Muscle of leg (tissue), 3 donors: ENCODE measurements at regions not wholly inside any gene's neighbourhood (a gene's known extent, or its start where the extent isn't known, plus 50 kb on each side); places are given as distances from the start of the nearest gene placed in this dataset.

ENCODE experiments used
- DNase-seq: peaks from one replicate; pipeline ENCODE4 v3.0.0; 2013
- H3K27ac ChIP-seq: one replicate; pipeline ENCODE4 v1.5.1; 2013; ENCODE audit warnings: mild to moderate bottlenecking, low read length, control low read depth
- H3K27me3 ChIP-seq: one replicate; pipeline ENCODE4 v1.6.1; 2013; ENCODE audit warnings: low read length; ENCODE audit not compliant: control insufficient read depth, insufficient read depth
- H3K36me3 ChIP-seq: one replicate; pipeline ENCODE4 v1.6.1; 2013; ENCODE audit warnings: low read length; ENCODE audit not compliant: control insufficient read depth, insufficient read depth
- H3K4me1 ChIP-seq: one replicate; pipeline ENCODE4 v1.6.1; 2013; ENCODE audit warnings: low read length; ENCODE audit not compliant: control insufficient read depth, insufficient read depth
- H3K4me3 ChIP-seq: one replicate; pipeline ENCODE4 v1.5.1; 2013; ENCODE audit warnings: low read length, control low read depth
- H3K9me3 ChIP-seq: replicated peaks from 2 replicates; pipeline ENCODE4 v1.6.1; 2013; ENCODE audit warnings: low read depth, low read length; ENCODE audit not compliant: control insufficient read depth
- WGBS: methylation state at CpG from one replicate; pipeline ENCODE4 v1.1.5; 2013; ENCODE audit warnings: missing lambda C conversion rate; ENCODE audit not compliant: insufficient coverage; 5-methylcytosine and 5-hydroxymethylcytosine counted together

DNA sequence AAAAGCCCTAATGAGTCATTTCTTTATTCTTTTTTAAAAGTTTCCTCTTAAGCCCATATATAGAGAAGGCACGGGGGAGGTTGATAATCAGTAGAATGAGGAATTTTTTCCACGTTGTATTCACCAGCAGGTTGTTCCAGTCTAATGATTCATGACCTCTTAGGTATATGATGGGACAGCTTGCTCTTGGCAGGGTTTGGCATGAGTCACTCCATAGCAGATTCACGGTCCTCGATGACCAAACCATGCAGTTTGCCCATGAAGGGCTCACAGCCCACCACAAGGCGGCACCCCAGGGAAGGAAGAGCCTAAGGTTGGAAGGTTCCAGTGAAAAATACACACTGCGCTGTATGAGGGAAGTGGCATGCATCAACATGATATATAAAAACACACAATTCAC lies 623.8 kb upstream of the DIPK2B start:
- DNase-seq = no peak
- Histone ChIP-seq H3K27ac (no peak overlapping the region), H3K4me1 (no peaks in the 10 kb centered on the region), H3K9me3 (no peaks in the 10 kb centered on the region), H3K27me3 (peaks cover 3% of the 10 kb centered on the region), H3K36me3 (no peaks in the 10 kb centered on the region), H3K4me3 (no peak overlapping the region)
- WGBS = no CpG with 5 or more reads among the region's 6 CpGs

DNA sequence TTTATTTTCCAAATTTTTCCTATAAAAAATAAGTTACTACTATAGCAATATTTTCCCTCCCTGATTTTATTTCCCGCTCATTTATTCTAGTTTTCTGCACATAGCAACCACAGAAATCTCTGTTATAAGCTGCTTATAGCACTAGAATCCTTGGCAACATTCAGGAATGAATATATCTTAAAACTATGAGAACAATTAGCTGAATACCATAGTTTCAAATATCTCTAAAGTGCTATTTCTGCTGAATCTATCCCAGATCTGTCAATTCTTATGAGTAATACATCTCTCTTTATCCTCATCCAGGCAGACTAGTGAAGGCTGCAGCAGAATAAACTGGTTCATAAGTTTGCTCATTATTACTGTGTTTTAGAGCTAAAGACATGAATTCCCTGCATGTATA lies 622.9 kb upstream of the DIPK2B start:
- H3K27me3 ChIP-seq = peaks cover 3% of the 10 kb centered on the region
- WGBS = no CpG with 5 or more reads among the region's 1 CpG
- no peak for DNase-seq
- H3K9me3 ChIP-seq = no peaks in the 10 kb centered on the region
- H3K4me3 ChIP-seq = no peak overlapping the region
- H3K36me3 ChIP-seq = no peaks in the 10 kb centered on the region
- no peaks in the 10 kb centered on the region for H3K4me1 ChIP-seq
- no peak overlapping the region for H3K27ac ChIP-seq

DNA sequence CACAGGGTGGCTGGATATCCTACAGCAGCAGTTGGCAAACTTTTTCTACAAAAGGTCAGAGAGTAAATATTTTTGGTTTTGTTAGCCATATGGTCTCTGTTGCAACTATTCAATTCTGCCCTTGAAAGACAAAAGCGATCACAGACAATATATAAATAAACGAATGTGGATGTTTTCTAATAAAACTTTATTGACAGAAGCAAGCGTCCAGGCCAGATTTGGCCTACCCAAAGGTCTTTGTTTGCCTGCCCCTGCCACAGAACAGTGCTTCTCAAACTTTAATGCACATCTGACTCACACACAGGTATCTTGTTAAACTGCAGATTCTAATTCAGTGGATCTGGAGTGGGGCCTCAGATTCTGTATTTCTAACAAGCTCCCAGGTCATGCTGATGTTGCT lies 621.4 kb upstream of the DIPK2B start:
- WGBS = no CpG with 5 or more reads among the region's 3 CpGs
- H3K9me3 ChIP-seq = no peaks in the 10 kb centered on the region
- H3K27me3 ChIP-seq = peaks cover 3% of the 10 kb centered on the region
- no peak overlapping the region for H3K27ac ChIP-seq
- DNase-seq = no peak
- no peaks in the 10 kb centered on the region for H3K4me1 ChIP-seq
- no peak overlapping the region for H3K4me3 ChIP-seq
- no peaks in the 10 kb centered on the region for H3K36me3 ChIP-seq

DNA sequence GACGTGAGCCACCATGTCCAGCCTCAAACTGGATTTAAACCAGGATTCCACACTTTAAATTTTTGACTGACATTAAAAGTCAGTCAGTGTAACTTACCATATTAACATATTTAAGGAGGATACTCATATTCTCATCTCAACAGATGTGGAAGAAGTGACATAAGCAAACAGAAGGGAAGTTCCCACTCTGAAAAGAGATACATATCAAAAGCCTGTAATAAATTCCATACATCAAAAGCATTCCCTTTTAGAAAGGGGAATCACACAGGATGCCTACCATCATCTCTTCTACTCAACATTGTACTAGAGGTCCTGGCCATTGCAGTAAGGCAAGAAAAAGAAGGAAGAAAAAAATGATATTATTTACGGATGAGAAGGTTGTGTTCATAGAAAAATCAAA lies 618.2 kb upstream of the DIPK2B start:
- H3K27me3 ChIP-seq = peaks cover 4% of the 10 kb centered on the region
- no peaks in the 10 kb centered on the region for H3K36me3 ChIP-seq

DNA sequence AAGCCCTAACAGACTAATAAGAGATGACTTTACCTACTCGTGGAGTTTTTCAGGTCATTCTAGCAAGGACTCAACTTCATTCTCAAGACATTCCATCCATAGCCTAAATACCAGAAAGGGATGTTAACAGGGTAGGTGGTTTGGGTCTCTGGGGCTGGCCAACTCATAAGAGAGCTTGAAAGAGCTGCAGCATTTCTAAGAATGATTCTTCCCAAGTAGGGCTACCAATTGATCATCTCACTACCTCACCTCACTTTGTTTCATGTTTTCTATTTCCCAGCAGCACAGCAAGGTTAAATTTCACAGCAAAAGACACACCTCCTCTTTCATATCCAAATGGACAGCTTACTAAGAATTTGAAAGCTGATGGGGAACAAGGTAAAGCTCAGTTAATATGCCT lies 614.8 kb upstream of the DIPK2B start:
- no peak for DNase-seq
- Histone ChIP-seq H3K9me3 (no peaks in the 10 kb centered on the region), H3K4me3 (no peak overlapping the region), H3K4me1 (no peaks in the 10 kb centered on the region), H3K27ac (no peak overlapping the region), H3K27me3 (peaks cover 4% of the 10 kb centered on the region), H3K36me3 (no peaks in the 10 kb centered on the region)
- no CpG with 5 or more reads among the region's 1 CpG for WGBS

More for the DNA sequence above, 618.2 kb upstream of the DIPK2B start:
- Histone ChIP-seq H3K4me3 (no peak overlapping the region), H3K4me1 (no peaks in the 10 kb centered on the region), H3K9me3 (no peaks in the 10 kb centered on the region), H3K27ac (no peak overlapping the region)
- WGBS = no CpG with 5 or more reads among the region's 2 CpGs
- DNase-seq = no peak

DNA sequence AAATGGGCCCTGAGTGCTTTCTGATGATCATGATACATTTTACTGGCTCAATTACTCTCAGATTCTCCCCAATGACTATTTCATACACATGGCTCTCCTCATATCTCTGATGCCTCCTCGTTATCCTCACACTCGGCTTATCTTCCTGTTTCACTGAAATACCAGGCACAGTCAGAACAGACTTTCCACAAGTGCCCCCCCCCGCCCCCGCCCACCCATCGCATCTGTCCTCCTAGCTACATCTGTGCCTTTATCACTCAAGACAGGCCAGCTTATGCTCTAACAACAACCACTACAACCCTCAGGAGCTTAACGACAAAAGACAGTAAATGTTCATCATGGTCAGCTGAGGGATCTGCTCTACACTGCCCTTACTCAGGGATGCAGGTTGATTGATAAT lies 610.6 kb upstream of the DIPK2B start:
- Histone ChIP-seq H3K27me3 (peaks cover 12% of the 10 kb centered on the region), H3K4me1 (no peaks in the 10 kb centered on the region), H3K9me3 (no peaks in the 10 kb centered on the region), H3K36me3 (no peaks in the 10 kb centered on the region), H3K27ac (no peak overlapping the region), H3K4me3 (no peak overlapping the region)
- no peak for DNase-seq
- 73% methylated on average over 2 of the region's 6 CpGs for WGBS

DNA sequence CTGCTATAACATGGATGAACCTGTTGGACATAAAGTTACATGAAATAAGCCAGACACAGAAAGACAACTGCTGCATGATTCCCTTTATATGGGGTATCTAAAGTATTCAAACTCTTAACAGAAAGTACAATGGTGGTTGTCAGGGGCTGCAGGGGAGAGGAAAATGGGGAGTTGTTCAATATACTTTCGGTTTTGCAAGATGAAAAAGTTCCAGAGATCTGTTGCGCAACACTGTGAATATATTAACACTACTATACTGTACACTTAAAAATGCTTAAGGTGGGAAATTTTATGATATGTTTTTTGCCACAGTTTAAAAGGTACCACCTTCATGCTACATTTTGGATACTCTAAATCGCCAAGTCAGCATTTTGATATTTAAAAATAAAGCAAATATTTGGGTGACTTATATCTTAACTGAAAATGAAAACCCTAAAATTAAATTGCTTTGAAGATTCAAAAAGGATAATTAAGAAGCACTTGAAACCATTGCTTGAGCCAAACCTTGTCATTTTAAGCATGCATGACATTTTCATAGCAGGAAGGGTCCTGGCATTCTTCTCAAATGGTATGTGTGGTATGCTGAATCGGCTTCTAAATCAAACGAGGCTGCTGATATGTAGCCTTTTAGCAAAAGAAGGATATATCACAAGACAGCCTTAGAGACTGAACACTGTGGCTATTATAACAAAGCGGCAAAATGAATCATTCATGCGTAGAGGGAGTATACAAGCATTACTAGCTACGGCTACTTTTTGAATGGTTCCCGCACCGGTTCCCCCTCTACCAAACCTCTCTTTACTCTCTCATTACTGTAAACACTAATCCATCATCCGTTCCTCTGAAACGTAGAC lies 607.1 kb upstream of the DIPK2B start:
- no peaks in the 10 kb centered on the region for H3K36me3 ChIP-seq
- H3K27ac ChIP-seq = no peak overlapping the region
- no CpG with 5 or more reads among the region's 12 CpGs for WGBS
- no peak overlapping the region for H3K4me3 ChIP-seq
- DNase-seq = peak; percentile 22
- H3K27me3 ChIP-seq = peaks cover 16% of the 10 kb centered on the region
- no peaks in the 10 kb centered on the region for H3K9me3 ChIP-seq
- H3K4me1 ChIP-seq = no peaks in the 10 kb centered on the region

DNA sequence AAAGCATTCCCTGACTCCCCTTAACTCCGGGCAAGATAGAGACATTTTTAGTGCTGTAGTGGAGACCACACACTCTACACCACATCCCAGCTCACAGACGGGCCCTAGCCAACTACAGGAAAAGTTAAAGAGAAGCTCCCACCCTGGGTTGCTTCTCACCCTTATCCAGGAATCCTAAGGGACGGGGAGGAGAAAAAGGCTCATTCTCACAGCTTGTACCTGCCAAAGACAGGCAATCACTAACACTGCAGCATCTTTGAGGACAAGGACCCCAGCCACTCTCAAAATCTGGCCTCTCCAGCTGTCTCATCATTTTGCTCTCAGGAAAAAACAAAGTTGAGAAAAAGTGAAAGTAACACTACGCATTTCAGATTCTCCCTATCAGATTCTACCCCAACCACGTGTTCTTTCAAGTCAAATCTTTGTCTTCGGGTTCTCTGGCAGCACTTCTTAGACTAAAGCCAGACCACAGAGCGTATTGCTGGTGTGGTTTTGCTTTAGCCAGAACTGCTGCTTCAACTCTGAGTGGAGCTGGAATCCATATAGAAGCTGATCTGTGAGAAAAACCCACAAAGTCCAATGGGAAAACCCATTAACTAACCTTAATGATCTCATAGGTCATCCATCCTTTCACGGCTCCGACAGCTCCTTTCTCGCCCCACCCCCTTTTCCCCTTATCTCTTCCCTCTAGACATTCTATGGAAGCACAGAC lies 605.9 kb upstream of the DIPK2B start:
- no peak overlapping the region for H3K27ac ChIP-seq
- no peaks in the 10 kb centered on the region for H3K4me1 ChIP-seq
- H3K4me3 ChIP-seq = no peak overlapping the region
- DNase-seq = peak; percentile 30
- H3K9me3 ChIP-seq = no peaks in the 10 kb centered on the region
- no peaks in the 10 kb centered on the region for H3K36me3 ChIP-seq
- 71% methylated on average over 4 of the region's 10 CpGs for WGBS
- peaks cover 16% of the 10 kb centered on the region for H3K27me3 ChIP-seq

DNA sequence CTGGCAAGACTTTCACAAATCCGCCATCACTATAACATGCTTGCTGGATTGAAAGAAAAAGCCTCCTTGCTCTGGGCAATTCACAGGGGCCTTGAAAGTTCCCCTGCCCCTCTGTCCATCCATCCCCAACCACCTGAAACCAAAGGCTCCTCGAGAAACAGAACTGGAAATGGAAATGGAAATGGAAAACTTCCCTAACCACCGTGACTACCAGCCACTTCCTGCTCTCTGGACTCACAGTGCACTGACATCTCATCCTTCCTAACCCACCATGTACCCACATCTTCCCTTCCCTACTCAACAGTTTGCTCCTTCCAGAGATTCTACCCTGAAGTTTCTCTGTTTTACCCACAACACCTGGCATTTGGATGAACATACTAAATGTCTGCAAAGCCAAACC lies 603.6 kb upstream of the DIPK2B start:
- peaks cover 18% of the 10 kb centered on the region for H3K27me3 ChIP-seq
- H3K4me3 ChIP-seq = no peak overlapping the region
- DNase-seq = no peak
- H3K9me3 ChIP-seq = no peaks in the 10 kb centered on the region
- no peaks in the 10 kb centered on the region for H3K4me1 ChIP-seq
- H3K36me3 ChIP-seq = no peaks in the 10 kb centered on the region
- 55% methylated on average over 3 of the region's 3 CpGs for WGBS
- no peak overlapping the region for H3K27ac ChIP-seq

DNA sequence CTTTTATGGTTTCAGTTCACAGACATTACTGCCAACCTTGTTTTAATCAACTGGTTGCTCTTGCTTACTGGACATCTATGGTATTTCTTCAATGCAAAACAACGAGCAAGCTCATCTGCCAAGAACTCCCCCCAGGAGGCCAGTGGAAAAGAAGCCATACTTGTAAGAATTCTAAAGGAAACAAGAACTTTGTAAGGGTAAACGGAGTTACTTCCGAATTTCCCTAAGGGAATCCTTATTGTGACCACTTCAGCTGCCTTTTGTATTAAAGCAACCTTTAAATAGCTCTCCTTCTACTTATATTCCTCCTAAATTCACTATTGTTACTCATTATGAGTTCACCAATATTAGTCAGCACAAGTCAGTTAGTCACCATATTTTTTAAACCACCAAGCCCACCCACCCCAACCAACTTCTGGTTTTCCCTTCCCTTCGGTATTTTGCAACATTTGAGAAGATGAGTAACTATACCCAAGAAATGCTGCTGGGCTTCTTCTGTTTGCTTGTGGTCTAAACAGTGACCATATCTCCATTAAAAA lies 602.8 kb upstream of the DIPK2B start:
- no peaks in the 10 kb centered on the region for H3K9me3 ChIP-seq
- 80% methylated on average over 1 of the region's 4 CpGs for WGBS
- no peaks in the 10 kb centered on the region for H3K4me1 ChIP-seq
- DNase-seq = no peak
- peaks cover 17% of the 10 kb centered on the region for H3K27me3 ChIP-seq
- no peak overlapping the region for H3K4me3 ChIP-seq
- no peaks in the 10 kb centered on the region for H3K36me3 ChIP-seq
- no peak overlapping the region for H3K27ac ChIP-seq
